DMS153 treated with DMSO at 0.1 percent for 48 hours (cell line): ENCODE measurements at regions not wholly inside any gene's neighbourhood (a gene's known extent, or its start where the extent isn't known, plus 50 kb on each side); places are given as distances from the start of the nearest gene placed in this dataset.

Source experiments
- DNase-seq: peaks from one replicate; lab custom pipeline; 2025; ENCODE audit not compliant: unreplicated experiment; lab: John Stamatoyannopoulos, UW

- no peak for DNase-seq
Observed at GRCh38 chr2:144858211-144858610, 338.3 kb upstream of the ZEB2 start.

DNA sequence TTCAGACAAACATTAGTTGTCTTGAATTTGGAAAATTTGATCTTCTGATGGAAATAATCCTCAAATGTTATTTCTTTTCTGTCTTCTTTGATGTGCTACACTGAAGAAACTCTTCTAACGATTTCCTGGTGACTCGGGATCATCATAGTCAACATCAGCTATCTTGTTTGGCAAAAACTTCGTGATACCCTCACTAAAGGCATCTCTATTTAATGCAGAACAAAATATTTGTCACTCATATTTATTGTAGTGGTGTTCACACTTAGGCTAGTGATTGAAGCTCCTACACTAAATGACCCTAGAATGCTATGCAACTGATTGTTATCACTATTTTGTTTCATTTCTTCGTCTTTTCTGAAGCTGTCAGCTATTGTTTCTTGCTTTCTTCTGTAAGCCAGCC, 334.7 kb upstream of the ZEB2 start:
- DNase-seq, result no peak

DNA sequence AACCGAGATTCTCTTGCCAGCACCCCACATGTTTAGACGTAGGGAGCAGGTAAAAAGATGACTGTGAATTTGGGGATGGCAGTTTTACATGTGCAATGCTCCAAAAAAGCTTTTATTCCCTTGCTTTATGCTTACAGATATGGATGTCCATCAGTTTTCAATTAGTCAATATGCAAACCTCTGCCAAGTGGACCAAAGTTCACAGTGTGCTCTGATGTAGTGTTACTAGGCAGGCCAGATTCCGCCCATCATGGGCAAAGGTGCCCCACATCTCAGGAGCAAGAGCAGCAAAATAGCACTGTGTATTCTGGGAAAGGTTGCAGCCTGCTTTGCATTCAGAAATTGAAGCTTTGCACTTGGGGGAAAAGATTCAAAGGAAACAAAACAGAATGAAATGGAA, 329.7 kb upstream of the ZEB2 start:
- no peak for DNase-seq

- DNase-seq, result no peak
Observed at GRCh38 chr2:144848423-144848822, 328.5 kb upstream of the ZEB2 start.

- DNase-seq, result no peak
Observed at GRCh38 chr2:144847347-144848080, 327.6 kb upstream of the ZEB2 start.

DNA sequence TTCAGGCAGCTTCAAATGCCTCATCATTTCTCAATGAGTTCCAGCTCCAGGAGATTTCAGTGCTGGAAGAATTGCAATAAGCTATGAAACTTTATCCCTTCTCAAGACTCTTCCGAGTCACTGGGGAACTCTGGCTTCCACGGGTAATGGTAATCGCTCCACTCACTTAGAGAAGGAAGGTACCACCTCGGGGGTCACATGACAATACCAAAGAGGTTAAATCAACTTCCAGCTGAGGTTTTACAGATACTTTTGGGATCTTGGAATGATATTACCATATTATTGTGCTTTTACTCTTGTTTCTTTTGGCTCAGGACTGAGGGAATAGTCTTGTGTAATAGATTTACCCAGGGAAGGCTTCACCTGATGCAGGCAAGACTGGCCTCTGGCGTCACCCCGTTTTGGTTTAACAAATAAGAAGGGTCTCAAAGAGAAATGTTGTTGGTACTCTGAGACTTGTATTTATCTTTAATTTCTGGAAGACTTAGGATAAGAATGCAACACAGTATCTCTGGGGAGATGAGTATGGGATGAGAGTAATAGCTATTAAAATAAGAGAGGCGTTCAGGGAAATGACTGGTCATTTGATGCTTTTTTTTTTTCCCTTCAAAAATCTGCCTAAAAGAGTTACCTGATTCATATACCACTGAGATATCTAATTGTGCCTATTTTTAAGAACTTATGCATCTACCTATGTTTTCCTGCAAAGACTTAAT, 316.9 kb upstream of the ZEB2 start:
- no peak for DNase-seq

DNA sequence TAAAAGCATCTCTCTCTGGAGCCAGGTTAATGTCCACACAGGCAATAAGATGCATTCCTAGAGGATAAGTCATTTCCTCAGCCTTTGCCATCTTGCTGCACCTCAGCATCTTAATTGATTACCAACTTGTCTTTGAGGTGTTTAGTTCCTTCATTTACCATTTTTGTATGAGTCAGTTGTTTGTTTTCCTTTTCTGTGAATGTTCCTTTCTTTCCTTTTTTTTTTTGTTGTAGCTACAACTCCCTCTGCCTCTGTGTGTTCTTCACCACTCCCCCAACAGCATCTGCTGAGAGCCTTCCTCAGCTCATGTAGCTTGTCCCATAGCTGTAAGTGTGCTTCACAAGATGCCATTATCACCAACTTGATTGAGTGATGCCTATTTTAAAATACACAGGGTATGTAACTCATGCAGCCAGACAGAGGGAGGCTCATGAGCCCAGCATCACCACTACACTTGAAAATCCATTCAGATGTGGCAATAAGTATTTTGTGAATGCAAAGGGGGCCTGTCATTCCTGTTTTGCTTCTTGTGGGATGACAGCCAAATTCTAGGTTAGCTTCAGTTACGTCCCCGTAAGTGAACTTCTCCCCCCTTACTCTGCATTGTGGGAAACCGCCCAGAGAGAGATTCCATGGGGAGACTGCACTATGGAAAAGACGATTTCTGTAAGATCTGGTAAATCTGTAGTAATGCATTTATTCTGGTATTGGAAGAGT, 315.9 kb upstream of the ZEB2 start:
- DNase-seq, result no peak

- DNase-seq, result no peak
Observed at GRCh38 chr2:144834998-144835633, 315.2 kb upstream of the ZEB2 start.

DNA sequence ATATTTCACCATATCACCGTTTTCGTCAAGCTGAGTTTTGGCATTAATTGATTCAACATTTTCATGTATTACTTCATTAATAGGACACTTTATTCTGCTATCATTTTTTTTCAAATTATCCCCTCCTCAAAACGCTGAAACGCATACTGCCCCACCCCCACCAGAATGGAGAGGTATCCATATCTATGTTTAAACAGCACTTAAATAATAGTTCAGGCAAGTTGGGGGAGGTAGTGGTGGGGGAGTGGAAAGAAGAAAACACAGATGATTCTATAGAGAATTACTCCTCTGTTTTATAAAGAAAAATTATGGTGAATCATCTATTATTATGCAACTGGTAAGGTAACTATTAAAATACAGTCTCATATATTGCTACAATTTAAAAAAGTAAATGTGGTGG, 314.4 kb upstream of the ZEB2 start:
- DNase-seq, result no peak

GRCh38 chr2:144833075-144833637, 313.2 kb upstream of the ZEB2 start:
- no peak for DNase-seq

- no peak for DNase-seq
Observed at GRCh38 chr2:144832048-144832447, 312.1 kb upstream of the ZEB2 start.

GRCh38 chr2:144830543-144830942, 310.6 kb upstream of the ZEB2 start:
- DNase-seq, result no peak

GRCh38 chr2:144827404-144827803, 307.5 kb upstream of the ZEB2 start:
- DNase-seq, result no peak

DNA sequence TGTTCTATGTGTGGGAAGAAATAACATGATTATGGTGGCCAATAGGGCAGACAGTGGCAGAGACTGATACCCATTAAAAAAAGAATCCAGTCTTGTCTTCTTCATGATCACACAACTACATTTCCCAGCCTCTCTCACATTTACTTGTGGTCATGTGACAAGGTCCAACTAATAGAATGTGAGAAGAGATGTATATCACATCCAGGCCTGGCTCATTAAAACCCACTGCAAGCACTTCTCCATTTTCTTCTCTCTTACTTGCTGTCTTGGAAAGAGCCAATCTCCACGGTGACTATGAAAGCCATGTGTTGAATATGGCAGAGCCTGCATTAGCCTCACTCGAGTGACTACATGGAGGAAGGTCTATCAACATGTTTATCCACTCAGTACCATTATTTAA, 306.2 kb upstream of the ZEB2 start:
- no peak for DNase-seq

- no peak for DNase-seq
Observed at GRCh38 chr2:144825331-144826020, 305.6 kb upstream of the ZEB2 start.

DNA sequence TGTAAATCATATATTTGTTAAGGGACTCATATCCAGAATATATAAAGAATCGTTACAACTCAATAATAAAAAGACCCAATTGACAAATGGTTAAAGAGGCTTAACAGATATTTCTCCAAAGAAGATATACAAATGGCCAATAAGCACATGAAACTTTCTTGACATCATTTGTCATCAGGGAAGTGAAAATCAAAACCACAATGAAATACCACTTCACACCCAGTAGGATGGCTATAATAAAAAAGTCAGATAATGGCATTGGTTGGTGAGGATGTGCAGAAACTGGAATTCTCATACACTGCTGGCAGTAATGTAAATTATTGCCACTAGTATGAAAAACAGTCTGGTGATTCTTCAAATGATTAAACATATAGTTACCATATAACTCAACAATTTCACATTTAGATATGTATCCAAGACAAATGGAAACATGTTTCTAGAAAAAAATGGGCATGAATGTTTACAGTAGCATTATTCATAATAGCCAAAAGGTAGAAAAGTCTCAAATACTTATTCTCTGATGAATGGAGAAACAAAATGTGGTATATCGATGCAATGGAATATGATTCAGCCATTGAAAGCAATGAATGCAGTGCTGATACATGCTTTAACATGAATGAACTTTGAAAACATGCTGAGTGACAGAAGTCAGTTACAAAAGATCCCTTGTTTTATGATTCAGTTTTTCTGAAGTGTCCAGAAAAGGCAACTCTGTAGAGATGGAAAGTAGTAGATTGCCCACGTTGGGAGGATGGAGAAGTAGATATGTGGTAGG, 304.6 kb upstream of the ZEB2 start:
- no peak for DNase-seq

DNA sequence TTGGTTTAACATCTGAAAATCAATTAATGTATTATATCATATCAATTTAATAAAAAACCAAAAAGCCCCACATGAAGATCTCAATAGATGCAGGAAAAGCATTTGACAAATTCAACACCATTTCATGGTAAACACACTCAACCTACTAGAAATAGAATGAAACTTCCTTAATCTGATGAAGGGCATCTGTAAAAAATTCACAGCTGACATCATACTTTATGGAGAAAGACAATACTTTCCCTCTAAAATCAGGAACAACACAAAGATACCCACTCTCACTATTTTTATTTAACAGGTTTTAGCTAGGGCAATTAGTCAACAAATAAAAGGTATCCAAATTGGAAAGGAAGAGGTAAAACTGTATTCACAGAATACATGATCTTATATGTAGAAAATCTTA, 303.0 kb upstream of the ZEB2 start:
- no peak for DNase-seq

GRCh38 chr2:144812288-144812687, 292.4 kb upstream of the ZEB2 start:
- DNase-seq, result no peak

DNA sequence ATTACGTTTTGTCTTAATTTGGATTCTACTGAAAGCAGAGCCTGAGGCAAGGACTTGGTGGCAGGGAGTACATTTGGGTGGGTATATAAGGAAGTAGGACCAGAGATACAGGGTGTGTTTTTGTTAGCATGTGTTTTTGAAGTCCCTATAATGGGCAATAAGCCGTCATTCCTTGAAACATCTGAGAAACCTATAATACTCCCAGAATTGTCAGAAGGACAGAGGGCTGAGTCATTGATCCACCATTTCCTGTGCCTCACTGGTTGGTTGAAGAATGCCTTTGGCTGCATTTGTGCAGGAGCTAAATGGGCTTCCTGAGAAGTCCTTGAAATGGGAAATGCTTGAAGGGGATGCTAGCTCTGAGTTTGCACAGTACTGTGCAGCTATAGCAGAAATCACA, 281.8 kb upstream of the ZEB2 start:
- no peak for DNase-seq

DNA sequence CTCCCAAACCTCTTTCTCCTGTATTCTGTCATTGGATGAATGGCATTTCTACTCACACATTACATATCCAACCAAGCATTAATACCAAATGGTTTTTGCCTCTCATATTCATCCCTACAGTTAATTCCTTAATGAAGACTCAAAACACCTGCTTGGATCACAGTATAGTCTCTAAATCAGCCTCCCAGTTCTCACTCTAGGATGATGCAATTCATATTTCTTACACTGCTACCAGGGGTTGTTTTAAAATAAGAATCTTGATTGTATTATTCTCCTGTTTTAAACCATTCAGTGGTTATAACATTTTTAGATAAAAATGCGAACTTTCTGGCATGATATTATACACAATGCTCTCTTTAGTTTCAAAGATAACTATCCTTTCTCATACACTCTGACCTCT, 281.4 kb upstream of the ZEB2 start:
- no peak for DNase-seq
